ENCODE measurements at regions not wholly inside any gene's neighbourhood (a gene's known extent, or its start where the extent isn't known, plus 50 kb on each side); places are given as distances from the start of the nearest gene placed in this dataset.

DNA sequence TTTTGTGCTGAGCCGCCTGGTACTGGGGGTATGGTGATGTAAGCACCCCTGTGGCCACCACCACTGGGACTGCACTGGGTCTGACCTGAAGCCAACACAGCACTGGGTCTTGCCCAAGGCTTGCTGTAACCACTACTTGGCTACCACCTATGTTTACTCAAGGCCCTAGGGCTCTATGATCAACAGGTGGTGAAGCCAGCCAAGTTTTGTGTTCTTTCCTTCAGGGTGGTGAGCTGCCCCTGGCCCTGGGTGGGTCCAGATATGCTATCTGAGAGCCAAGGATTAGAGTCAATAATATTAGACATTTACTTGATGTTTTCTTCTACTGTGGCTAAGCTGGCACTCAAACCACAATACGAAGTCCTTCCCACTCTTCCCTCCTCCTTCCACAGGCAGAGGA is 55.1 kb upstream of the PAGE4 start:
- no peak for DNase-seq

GRCh38 chrX:49767236-49767635 is 61.9 kb upstream of the PAGE4 start:
- DNase-seq = no peak

DNA sequence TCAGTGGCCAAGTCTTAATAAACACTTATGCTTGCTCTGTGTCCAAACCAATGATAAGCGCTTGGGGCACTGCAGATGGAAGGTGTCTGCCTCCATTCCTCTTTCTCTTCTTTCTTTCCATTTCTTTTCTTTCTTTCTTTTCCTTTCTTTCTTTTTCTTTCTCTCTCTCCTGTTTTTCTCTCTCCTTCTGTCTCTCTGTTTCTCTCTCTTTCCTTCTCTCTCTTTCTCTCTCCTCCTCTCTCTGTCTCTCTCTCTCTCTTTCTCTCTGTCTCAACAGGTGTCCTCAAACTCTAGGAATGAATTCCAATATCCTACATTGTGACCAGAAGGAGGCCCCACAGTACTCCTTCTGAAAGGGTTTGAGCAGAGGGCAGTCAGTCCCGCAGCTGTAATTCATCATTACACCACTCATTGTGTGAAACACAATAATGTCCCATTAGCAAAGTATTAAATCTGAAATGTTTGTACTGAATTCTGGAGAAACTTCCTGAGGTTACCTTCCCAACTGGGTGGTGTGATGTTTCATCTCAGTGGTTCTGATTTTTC is 66.5 kb upstream of the PAGE1 start:
- no peak for DNase-seq

DNA sequence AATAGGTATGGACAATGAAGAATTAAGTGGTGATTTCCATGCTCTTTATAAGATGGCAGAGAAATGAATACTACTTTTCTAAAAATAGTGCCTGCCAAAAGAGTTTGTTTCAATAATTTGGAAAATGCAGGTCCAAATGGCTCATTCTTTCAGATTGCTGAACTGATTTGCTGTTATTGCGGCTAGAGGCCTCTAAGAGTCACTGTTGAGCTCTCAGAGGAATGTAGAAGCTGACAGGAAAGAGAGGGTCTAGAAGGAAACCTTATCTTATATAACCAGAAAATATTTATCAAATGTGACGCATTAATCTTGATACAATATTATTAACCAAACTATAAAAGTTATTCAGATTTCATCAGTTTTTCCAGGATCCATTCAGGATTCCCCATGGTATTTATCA is 65.7 kb upstream of the PAGE1 start:
- DNase-seq = peak; percentile 3

GRCh38 chrX:49760290-49760890 is 64.6 kb upstream of the PAGE1 start:
- DNase-seq = no peak

GRCh38 chrX:49756692-49757091 is 60.9 kb upstream of the PAGE1 start:
- no peak for DNase-seq

GRCh38 chrX:49754233-49754857 is 58.6 kb upstream of the PAGE1 start:
- DNase-seq = peak; percentile 58

DNA sequence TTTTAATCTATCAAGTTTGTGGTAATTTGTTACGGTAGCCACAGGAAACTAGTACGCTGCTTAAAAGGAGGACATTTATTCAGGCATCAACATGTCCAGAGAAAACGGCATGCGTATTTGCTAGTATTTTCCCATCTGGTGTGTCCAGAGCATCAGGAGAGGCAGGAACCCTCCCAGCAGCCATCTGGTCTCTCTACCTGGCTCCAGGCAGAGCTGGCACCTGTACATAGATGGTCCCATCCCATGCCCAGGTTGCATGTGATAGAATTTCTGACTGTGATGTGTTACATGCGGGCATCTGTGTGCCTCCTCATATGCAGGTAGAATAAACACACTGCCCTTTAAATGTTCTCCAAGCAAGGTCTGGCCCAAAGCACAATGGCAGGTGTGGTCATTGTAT is 57.9 kb upstream of the PAGE1 start:
- no peak for DNase-seq

DNA sequence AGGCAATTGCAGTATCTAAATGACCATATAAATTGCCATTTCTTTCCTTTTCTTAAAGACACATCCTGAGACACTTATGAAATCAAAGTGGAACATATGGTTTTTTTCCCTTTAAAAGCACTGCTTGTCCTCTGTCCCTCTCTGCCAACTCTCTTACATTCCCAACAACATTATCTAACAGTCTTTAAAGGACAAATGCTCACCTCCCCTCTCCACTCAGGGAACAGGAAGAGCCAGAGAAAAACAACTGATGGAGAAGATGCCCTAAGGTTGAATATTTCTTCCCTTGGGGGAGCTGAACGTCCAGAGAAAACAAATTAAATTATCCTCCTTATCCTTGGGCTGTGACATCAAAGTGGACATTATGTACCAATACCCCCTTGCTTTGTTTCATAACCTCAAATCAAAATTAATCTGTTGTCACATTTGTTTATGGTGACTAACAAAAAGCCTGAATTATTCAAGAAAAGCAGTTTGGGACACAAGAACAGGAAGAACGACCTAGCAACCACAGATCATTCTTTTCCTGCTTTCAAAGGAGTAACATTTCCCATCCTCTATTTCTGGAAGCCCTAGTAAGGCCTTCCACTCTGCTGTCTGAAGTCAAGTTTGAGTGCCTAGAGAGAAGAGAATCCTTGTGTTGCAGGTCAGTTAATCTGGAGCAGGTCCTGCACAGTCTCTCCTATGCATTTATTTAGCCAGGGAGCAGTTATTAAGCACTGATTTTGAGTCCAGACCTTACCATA is 52.6 kb upstream of the PAGE1 start:
- no peak for DNase-seq

- DNase-seq = no peak
These were observed 50.5 kb upstream of the PAGE1 start for GRCh38 chrX:49746306-49746705.

All from activated CD4-positive, alpha-beta T cell treated with anti-CD3 and anti-CD28 coated beads for 48 hours (primary cell).